Upper lobe of left lung (tissue), 6 donors: ENCODE measurements at regions not wholly inside any gene's neighbourhood (a gene's known extent, or its start where the extent isn't known, plus 50 kb on each side); places are given as distances from the start of the nearest gene placed in this dataset.

Experiments
- ATAC-seq, 2 donors: fragments of 200-7000 bp; cut with Tn5 transposase; one replicate each; pipeline ENCODE4 v1.9.1; 2022; ENCODE audit warnings: mild to moderate bottlenecking in 2 of 2, moderate library complexity in 2 of 2; ENCODE audit not compliant: low FRiP score in 2 of 2
- DNase-seq, 2 donors: peaks; one replicate each; pipeline ENCODE4 v3.0.0-alpha.2; 2019 to 2020
- H3K27ac ChIP-seq, 4 donors: fragments of 200-600 bp; sonication (generic); one replicate each; pipeline ENCODE4 v1.5.1; 2016 to 2019
- H3K27me3 ChIP-seq, 4 donors: fragments of 200-600 bp; sonication (generic); one replicate each; pipeline ENCODE4 v1.5.1; 2017 to 2019
- H3K36me3 ChIP-seq, 4 donors: fragments of 200-600 bp; sonication (generic); one replicate each; pipeline ENCODE4 v1.5.1; 2016 to 2019
- H3K4me1 ChIP-seq, 4 donors: fragments of 200-600 bp; sonication (generic); one replicate each; pipeline ENCODE4 v1.5.1; 2018 to 2019
- H3K4me3 ChIP-seq, 4 donors: fragments of 200-600 bp; sonication (generic); one replicate each; pipeline ENCODE4 v1.5.1; 2017 to 2019; ENCODE audit warnings: mild to moderate bottlenecking in 2 of 4, moderate library complexity in 1 of 4
- H3K9me3 ChIP-seq, 4 donors: fragments of 200-600 bp; sonication (generic); one replicate each; pipeline ENCODE4 v1.5.1; 2018 to 2019
- CTCF ChIP-seq, 6 experiments: fragments of 450-650 bp in 4 of 6; fragments of 200-600 bp in 2 of 6; sonication (generic) in 2 of 6; IDR thresholded peaks; one replicate each; pipeline ENCODE4 v1.5.1; 2016 to 2019; ENCODE audit warnings: antibody characterized with exemption in 6 of 6
- EP300 ChIP-seq, 4 donors: sonication (generic); formaldehyde crosslinking; IDR thresholded peaks; one replicate each; pipeline ENCODE4 v1.5.1; 2017; ENCODE audit warnings: antibody characterized with exemption in 4 of 4, control low read depth in 2 of 4
- POLR2A ChIP-seq, 4 donors: fragments of 450-650 bp; IDR thresholded peaks; one replicate each; pipeline ENCODE4 v1.5.1; 2016 to 2017; ENCODE audit warnings: antibody characterized with exemption in 4 of 4, mild to moderate bottlenecking in 2 of 4
- POLR2AphosphoS5 ChIP-seq, 2 donors: sonication (generic); formaldehyde crosslinking; IDR thresholded peaks; one replicate each; pipeline ENCODE4 v1.5.1; 2017; ENCODE audit warnings: antibody characterized with exemption in 2 of 2
- WGBS, 2 donors: methylation state at CpG; one replicate each; pipeline ENCODE4 v1.1.5; 2017 to 2018; 5-methylcytosine and 5-hydroxymethylcytosine counted together
- donor health status: DM: no; HTN: no; CAD: no; lungs with moderate emphysema.
- donor health status: DM: no; HTN: yes; CAD: no; lungs with severe emphysema.

- WGBS, 2 donors: 81% methylated on average over 4 of the region's 4 CpGs
- Histone ChIP-seq H3K4me1 (no peaks in the 10 kb centered on the region), H3K36me3 (no peaks in the 10 kb centered on the region), H3K27ac (no peak overlapping the region), H3K4me3 (no peak overlapping the region), H3K27me3 (no peaks in the 10 kb centered on the region), H3K9me3 (no peaks in the 10 kb centered on the region)
- DNase-seq (no peak), ATAC-seq (no peak)
- TF ChIP-seq CTCF (IDR thresholded peaks at IDR 0.05) (no peak), POLR2AphosphoS5 (IDR thresholded peaks at IDR 0.05) (no peak), EP300 (IDR thresholded peaks at IDR 0.05) (no peak), POLR2A (IDR thresholded peaks at IDR 0.05) (no peak)
Observed at GRCh38 chr6:26296857-26297648, 67.9 kb upstream of the BTN3A2 start.

GRCh38 chr6:26299286-26300042 lies 65.5 kb upstream of the BTN3A2 start:
- ATAC-seq (no peak), DNase-seq (no peak)
- H3K4me3 ChIP-seq: no peak overlapping the region
- H3K27me3 ChIP-seq: no peaks in the 10 kb centered on the region
- H3K4me1 ChIP-seq: no peaks in the 10 kb centered on the region
- H3K9me3 ChIP-seq: no peaks in the 10 kb centered on the region
- TF ChIP-seq CTCF (IDR thresholded peaks at IDR 0.05) (no peak), EP300 (IDR thresholded peaks at IDR 0.05) (no peak), POLR2A (IDR thresholded peaks at IDR 0.05) (no peak), POLR2AphosphoS5 (IDR thresholded peaks at IDR 0.05) (no peak)
- 41 to 48% methylated on average over 23 of the region's 23 CpGs for WGBS, 2 donors
- no peaks in the 10 kb centered on the region for H3K36me3 ChIP-seq
- H3K27ac ChIP-seq: no peak overlapping the region

- no peaks in the 10 kb centered on the region for H3K27me3 ChIP-seq
- TF ChIP-seq POLR2A (IDR thresholded peaks at IDR 0.05) (no peak), POLR2AphosphoS5 (IDR thresholded peaks at IDR 0.05) (no peak)
- H3K9me3 ChIP-seq: no peaks in the 10 kb centered on the region
- no peak overlapping the region for H3K27ac ChIP-seq
- no peaks in the 10 kb centered on the region for H3K4me1 ChIP-seq
- 93 to 99% methylated on average over 3 of the region's 3 CpGs for WGBS, 2 donors
- DNase-seq: no peak
- no peaks in the 10 kb centered on the region for H3K36me3 ChIP-seq
- no peak for ATAC-seq
- H3K4me3 ChIP-seq: no peak overlapping the region
Observed at GRCh38 chr6:26300043-26300331, 65.0 kb upstream of the BTN3A2 start.

GRCh38 chr6:26300359-26300758 lies 64.6 kb upstream of the BTN3A2 start:
- no peaks in the 10 kb centered on the region for H3K36me3 ChIP-seq
- H3K27me3 ChIP-seq: no peaks in the 10 kb centered on the region
- no peak overlapping the region for H3K4me3 ChIP-seq
- DNase-seq: no peak
- no peak for ATAC-seq
- no peak for TF ChIP-seq POLR2AphosphoS5 (IDR thresholded peaks at IDR 0.05)
- no peak for TF ChIP-seq CTCF (IDR thresholded peaks at IDR 0.05)
- no peak for TF ChIP-seq EP300 (IDR thresholded peaks at IDR 0.05)
- TF ChIP-seq POLR2A (IDR thresholded peaks at IDR 0.05): no peak
- H3K4me1 ChIP-seq: no peaks in the 10 kb centered on the region
- H3K27ac ChIP-seq: no peak overlapping the region
- H3K9me3 ChIP-seq: no peaks in the 10 kb centered on the region

GRCh38 chr6:26300828-26301227 lies 64.2 kb upstream of the BTN3A2 start:
- Histone ChIP-seq H3K27ac (no peak overlapping the region), H3K4me3 (no peak overlapping the region), H3K27me3 (no peaks in the 10 kb centered on the region), H3K4me1 (no peaks in the 10 kb centered on the region), H3K9me3 (no peaks in the 10 kb centered on the region), H3K36me3 (no peaks in the 10 kb centered on the region)
- no peak for ATAC-seq
- DNase-seq: no peak
- no peak for TF ChIP-seq POLR2AphosphoS5 (IDR thresholded peaks at IDR 0.05)

- H3K4me1 ChIP-seq: no peaks in the 10 kb centered on the region
- TF ChIP-seq POLR2AphosphoS5 (IDR thresholded peaks at IDR 0.05): no peak
- TF ChIP-seq CTCF (IDR thresholded peaks at IDR 0.05): no peak
- TF ChIP-seq EP300 (IDR thresholded peaks at IDR 0.05): no peak
- no peak for TF ChIP-seq POLR2A (IDR thresholded peaks at IDR 0.05)
- H3K27ac ChIP-seq: no peak overlapping the region
- no peaks in the 10 kb centered on the region for H3K36me3 ChIP-seq
- no peak for ATAC-seq
- no peak overlapping the region for H3K4me3 ChIP-seq
- H3K27me3 ChIP-seq: no peaks in the 10 kb centered on the region
- DNase-seq: no peak
- no peaks in the 10 kb centered on the region for H3K9me3 ChIP-seq
Observed at GRCh38 chr6:26301638-26302037, 63.4 kb upstream of the BTN3A2 start.
